ENCODE measurements at regions not wholly inside any gene's neighbourhood (a gene's known extent, or its start where the extent isn't known, plus 50 kb on each side); places are given as distances from the start of the nearest gene placed in this dataset.

- DNase-seq, result no peak
Observed at GRCh38 chr3:132898141-132898540, 140.1 kb upstream of the TMEM108 start.

DNA sequence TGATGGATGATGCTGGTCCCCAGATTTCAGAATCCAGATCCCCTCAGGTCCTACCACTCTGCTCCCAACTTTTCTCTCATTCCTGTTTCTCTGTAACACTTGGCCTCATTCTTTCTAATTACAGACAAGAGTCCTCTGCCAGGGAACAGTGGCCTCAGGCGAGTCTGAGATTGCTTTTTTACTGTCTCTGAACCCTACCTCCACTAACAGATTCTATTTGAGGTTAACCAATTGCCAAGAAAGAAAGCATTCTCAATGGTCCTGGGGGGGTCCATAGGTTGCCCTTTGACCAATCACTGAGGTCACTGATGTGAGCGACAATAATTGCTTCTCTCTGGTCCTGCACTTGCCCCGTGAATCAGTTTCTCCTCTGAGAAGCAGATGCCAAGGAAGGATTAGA lies 145.2 kb upstream of the TMEM108 start:
- no peak for DNase-seq

DNA sequence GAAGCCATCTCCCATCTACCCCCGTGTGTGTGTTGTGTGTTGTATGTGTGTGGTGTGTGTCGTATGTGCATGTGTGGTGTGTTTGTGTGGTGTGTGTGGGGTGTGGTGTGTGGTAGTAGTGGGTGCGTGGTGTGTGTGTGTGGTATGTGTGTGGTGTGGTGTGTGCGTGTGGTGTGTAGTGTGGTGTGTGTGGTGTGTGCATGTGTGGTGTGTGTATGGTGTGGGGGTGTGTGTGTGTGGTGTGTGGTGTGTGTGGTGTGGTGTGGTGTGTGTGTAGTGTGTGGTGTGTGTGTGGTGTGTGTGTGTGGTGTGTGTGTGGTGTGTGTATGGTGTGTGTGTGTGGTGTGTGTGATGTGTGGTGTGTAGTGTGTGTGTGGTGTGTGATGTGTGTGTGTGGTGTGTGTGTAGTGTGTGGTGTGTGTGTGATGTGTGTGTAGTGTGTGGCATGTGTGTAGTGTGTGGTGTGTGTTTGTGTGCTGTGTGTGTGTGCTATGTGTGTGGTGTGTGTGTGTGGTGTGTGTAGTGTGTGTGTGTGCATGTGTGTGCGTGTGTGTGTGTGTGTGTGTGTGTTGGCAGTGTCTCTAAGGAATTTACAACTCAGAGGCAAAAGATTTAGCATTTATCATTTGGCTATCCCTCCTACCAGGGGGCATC lies 156.3 kb upstream of the TMEM108 start:
- no peak for DNase-seq

GRCh38 chr3:132880986-132881385 lies 157.2 kb upstream of the TMEM108 start:
- no peak for DNase-seq

DNA sequence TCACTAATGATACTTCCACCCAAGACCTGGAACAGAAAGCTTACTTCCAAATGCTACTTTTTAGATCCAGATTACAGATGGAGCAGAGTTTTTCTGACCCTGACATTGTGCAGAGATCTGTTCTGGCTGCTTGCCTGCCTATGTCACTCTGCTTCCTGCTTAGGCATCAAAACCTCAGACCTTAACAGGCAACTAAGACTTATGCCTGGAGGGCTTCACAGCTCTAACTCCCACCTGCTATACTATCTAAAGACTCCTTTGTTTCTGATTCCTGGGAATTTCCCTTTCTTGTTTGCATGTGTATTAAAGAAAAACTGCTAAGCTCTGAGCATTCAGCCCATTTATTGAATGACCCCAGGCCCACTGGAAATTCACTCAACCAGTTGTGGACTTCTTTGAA lies 157.4 kb upstream of the NPHP3 start:
- no peak for DNase-seq

DNA sequence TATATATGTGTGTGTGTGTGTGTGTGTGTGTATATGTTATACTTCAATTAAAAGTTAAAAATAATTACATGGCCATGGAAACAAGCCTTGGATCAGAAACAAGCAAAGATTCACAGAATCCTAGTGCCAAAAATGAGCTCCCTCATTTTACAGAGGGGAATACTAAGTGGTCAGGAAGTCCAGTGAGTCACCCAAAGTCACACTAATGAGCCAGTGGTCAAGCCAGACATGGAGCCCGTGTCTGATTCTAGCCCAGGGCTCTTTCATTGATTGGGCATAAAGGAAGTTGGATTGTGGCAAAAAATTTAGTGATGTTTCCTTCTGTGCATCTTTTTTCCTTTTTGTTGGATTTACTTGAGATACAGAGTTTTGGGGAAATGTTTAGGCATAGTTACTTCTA lies 152.5 kb upstream of the NPHP3 start:
- no peak for DNase-seq

DNA sequence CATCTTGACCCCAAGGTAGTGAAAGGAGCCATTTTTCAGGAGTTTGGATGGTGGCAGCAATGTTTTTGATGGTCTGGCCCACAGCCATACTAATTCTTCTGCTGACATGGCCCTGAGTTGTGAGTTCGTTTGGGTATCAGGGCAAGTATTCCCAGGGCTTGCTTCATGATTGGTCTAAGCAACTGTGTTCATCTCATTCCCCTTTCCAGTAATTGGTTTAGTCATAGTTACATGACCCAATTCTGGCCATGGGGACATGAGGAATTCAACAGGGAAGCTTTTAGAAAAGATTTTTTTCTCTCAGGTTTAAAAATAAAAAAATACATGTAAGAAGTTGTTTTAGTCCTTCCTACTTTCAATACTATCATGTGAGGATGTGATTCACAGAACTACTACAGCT lies 150.5 kb upstream of the NPHP3 start:
- no peak for DNase-seq

DNA sequence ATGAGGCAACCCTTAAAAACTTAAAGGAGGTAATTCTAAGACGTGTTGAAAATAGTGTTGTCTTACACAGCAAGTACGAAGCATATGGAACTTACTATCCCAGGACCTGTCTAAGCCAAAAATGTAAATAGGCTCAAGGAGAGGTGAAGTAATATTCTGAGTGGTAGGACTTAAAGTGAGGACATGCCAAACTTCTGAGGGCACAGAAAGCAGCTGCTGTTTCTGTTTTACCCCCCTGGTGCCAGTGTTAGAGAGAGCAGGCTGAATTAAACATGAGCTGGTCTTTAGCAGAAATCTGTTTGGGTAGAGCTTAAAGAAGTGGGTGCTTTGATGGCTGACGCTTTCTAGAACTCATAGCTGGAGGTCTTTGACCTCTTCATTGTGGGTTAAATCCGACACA lies 149.7 kb upstream of the NPHP3 start:
- DNase-seq, result no peak

GRCh38 chr3:132870541-132870940 lies 148.3 kb upstream of the NPHP3 start:
- DNase-seq, result peak; percentile 20

- DNase-seq, result no peak
Observed at GRCh38 chr3:132867956-132868355, 145.7 kb upstream of the NPHP3 start.

DNA sequence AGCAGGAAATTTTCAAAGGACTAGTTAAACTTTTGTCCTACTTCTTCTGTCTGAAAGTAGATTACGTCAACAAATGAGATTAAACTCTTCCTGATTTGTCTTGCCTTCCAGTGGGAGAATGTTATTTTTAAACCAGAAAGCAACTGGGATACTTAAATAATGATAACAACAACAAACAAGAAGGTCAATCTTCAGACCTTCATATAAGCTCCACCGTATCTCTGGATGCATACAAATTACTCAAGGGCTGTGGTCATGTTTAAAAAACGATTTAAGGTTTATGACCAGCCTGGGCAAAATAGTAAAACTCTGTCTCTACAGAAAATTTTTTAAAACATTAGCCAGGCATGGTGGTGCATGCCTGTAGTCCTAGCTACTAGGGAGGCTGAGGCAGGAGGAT lies 145.3 kb upstream of the NPHP3 start:
- no peak for DNase-seq

DNA sequence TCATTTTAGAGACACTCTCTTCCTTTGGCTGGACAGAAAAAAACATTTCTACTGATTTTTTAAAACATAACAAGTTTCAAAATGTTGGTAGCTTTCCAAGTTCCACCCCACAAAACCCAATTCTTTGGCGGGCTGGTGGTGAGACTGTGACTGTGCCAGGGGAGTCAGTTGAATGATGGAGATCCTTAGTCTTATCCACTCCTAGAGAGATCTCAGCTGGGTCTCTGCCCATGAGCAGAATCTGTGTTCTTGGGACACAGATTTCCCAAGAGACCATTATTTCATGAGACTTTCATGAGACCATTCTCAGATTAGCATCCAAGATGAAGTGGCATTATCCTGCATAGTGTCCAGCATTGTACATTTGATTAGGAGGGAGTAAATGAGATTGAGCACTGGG lies 135.1 kb upstream of the NPHP3 start:
- DNase-seq, result no peak

- DNase-seq, result no peak
Observed at GRCh38 chr3:132854856-132855535, 132.8 kb upstream of the NPHP3 start.

DNA sequence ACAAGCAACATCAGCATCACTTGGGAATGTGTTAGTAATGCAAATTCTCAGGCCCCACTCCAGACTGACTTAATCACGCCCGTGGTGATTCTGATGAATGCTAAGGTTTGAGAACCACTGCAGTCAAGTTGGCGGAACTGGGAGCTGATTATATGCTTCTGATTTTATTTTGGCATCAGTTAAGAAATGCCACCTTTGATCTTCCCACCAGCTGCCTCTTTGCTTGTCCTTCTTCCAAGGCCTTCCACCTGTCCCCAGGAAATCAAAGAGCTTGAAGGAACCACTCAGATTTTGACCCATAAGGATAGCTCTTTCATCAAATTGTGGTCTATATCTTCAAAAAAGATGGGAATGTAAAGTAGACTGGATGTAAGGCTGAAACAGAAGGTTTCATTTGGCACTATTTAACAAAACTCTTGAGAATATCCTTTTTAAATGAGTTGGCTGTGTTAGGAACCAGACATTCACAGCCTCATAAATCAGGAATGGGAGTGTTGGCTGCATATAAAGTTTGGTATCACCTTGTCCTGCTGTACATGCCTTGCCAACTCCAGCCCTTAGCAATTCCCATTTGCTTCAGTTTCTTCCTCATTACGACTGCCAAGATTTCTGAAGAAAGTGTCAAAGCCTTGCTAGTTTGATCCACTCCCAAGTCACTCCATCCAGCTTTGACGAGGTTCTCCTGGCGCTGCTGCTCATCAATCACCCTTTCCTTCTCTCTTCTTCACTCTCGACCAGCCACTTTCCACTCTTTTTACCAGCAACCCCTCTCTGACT lies 125.8 kb upstream of the NPHP3 start:
- no peak for DNase-seq

- DNase-seq, result no peak
Observed at GRCh38 chr3:132843851-132844553, 121.8 kb upstream of the NPHP3 start.

DNA sequence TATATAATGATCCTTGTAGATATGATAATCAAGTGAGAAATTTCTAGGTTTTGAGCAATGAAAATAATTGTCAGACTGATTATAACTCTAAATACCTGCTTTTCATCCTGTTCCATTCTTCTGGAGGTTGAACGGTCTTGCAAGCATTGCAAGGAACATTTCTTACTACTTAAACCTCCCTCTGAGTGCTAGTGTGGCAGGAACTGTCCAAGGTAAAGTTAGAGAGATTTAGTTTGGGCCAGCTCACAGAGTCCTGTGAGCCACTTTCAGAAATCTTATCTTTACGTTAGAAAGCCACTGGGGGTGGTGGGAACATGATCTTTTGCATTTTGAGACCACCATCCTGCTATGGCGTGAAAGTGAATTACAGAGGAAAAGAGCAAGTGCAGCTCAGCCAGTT lies 121.1 kb upstream of the NPHP3 start:
- no peak for DNase-seq

GRCh38 chr3:132841621-132842020 lies 119.4 kb upstream of the NPHP3 start:
- DNase-seq, result no peak

- no peak for DNase-seq
Observed at GRCh38 chr3:132840201-132840700, 118.0 kb upstream of the NPHP3 start.

DNA sequence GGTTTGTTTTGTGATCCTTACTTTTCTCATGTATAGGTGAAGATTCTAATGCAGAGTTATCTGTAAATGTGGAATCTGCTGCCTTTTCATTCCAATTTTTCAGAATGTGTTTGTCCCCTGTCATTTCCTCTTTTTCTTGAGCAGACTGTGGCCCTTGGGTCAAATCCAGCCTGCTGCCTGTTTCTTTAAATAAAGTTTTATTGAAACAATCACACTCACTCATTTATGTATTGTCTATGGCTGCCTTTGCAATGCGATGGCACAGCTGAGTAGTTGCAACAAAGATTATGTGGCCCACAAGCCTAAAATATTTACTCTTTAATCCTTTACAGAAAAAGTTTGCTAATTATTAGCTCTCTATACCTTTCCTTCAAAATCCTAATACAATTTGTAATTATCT lies 116.3 kb upstream of the NPHP3 start:
- DNase-seq, result no peak

- no peak for DNase-seq
Observed at GRCh38 chr3:132837615-132838014, 115.4 kb upstream of the NPHP3 start.

DNA sequence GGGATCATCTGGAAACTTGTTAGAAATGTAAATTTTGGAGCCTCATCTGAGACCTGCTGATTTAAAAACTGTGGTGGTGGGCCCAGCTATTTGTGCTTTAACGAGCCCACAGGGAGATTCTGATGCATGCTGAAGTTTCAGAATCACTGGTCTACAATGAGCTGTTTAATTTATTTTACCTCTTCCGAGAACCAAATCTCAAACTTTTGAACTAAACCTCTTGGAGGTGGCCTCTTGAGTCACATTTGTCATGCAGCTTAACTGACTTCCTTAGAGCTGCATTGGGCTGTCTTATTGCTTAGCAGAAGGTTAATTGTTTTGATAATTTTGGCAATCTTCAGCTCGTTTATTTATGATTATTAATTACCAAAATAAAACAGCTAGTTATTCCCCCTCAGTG lies 112.1 kb upstream of the NPHP3 start:
- DNase-seq, result no peak

- DNase-seq, result no peak
Observed at GRCh38 chr3:132829101-132829500, 106.9 kb upstream of the NPHP3 start.

DNA sequence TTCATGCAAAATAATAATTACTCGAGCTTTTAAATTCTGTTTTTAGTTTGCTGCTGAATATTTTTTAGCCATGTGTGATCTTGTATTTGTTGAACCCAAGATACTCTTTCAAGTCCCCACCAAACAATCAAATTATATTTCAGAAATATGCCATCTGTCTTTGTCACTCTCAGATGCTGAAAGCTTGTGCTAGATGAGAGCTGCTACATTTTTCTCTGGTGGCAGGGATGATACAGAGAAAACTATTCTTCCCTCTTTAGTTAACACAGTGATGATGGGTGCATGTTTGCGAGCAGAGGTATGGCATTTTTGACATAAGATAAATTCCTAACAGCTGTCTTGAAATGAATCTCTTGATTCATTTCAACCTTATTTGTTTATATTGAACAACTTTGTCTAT lies 100.6 kb upstream of the NPHP3 start:
- no peak for DNase-seq
